SK-N-MC (cell line): ENCODE measurements at regions not wholly inside any gene's neighbourhood (a gene's known extent, or its start where the extent isn't known, plus 50 kb on each side); places are given as distances from the start of the nearest gene placed in this dataset.

Experiments used
- DNase-seq: peaks from one replicate; pipeline ENCODE4 v3.0.0-alpha.2; 2011; ENCODE audit warnings: low read depth, low spot score
- H3K27ac ChIP-seq: fragments of 200-600 bp; sonication (generic); 2 replicates; pipeline ENCODE4 v1.5.1; 2016; ENCODE audit warnings: mixed run types
- H3K36me3 ChIP-seq: fragments of 200-600 bp; sonication (generic); 2 replicates; pipeline ENCODE4 v1.6.1; 2017; ENCODE audit warnings: antibody characterized with exemption, low read length, mixed read lengths; ENCODE audit not compliant: insufficient read depth
- H3K4me3 ChIP-seq: fragments of 200-600 bp; sonication (generic); 2 replicates; pipeline ENCODE4 v1.5.1; 2016
- H3K9ac ChIP-seq: fragments of 200-600 bp; sonication (generic); 2 replicates; pipeline ENCODE4 v1.8.0; 2017; ENCODE audit warnings: mixed run types, mixed read lengths; ENCODE audit not compliant: insufficient read length
- H3K9me3 ChIP-seq: fragments of 200-600 bp; sonication (generic); 2 replicates; pipeline ENCODE4 v1.6.1; 2017; ENCODE audit warnings: low read depth, mild to moderate bottlenecking, antibody characterized with exemption, low read length, moderate library complexity, mixed read lengths
- EZH2 ChIP-seq: fragments of 200-600 bp; sonication (generic); IDR thresholded peaks from one replicate; pipeline ENCODE4 v1.6.1; 2017; ENCODE audit warnings: antibody characterized with exemption
- FOXP2 ChIP-seq: optimal IDR thresholded peaks from 2 replicates; pipeline ENCODE3; 2011; ENCODE audit warnings: mild to moderate bottlenecking, moderate library complexity; ENCODE audit not compliant: insufficient read depth; ENCODE audit errors: extremely low read length, control extremely low read depth
- POLR2AphosphoS5 ChIP-seq: IDR thresholded peaks from 2 replicates; pipeline ENCODE4 v1.6.1; 2012; ENCODE audit warnings: mild to moderate bottlenecking, low read depth, low read length, borderline replicate concordance

DNA sequence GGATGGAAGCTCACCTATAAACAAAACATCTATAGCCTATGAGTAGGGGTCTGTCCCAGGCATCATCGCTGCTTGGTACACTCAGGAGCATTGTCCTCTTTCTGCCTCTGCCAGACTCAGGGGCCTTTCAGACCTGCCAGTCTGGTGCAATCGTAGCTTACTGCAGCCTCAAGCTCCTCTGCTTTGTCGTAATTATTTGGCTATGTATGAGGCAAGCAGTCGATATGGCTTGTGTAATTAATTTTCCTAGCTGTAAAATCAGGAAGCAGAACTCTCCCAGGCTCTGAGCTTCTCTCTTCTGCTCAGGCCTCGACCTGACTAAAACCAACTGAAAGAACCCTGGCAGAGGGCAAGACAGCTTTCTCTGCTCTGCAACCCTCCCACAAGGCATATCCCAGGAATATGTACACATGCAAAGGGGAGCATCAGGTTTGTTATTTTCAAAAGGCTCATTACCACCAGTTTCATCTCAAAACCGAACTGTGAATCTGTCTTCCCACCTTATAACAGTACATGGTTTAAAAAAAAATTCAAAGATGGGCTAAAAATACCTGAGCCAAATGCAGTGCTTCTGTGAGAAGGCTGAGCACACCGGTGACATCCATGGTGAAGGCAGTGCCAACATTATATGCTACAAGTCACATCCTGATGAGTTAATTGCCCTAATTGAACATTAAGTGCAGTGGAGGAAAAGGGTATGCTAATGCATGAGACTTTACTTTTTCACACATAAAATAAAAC is 309.2 kb upstream of the EMCN start:
- Histone ChIP-seq H3K36me3 (no peaks in the 10 kb centered on the region), H3K27ac (no peak overlapping the region), H3K9me3 (no peaks in the 10 kb centered on the region), H3K9ac (no peak overlapping the region), H3K4me3 (no peak overlapping the region)
- no peak for DNase-seq
- TF ChIP-seq FOXP2: no peak
- TF ChIP-seq POLR2AphosphoS5: no peak
- no peak for TF ChIP-seq EZH2

DNA sequence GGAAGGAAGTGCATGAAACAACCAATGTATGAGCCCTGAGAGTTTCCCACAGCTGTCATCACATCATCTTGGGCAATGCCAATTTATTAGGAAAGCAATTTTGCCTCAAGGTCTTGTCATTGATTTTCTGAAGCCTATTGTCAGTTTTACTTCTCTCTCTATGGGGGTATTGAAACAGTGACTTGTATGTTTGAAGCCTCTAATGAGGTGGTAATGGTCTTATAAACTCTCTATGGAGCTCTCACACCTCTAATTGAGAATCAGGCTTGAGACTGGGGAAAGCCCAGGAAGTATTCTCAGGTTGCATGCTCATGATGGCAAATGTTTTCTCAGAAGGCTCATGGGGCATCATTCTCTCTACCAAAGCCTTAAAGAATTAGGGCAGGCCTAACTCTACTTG is 308.2 kb upstream of the EMCN start:
- Histone ChIP-seq H3K9ac (no peak overlapping the region), H3K9me3 (no peaks in the 10 kb centered on the region), H3K36me3 (no peaks in the 10 kb centered on the region), H3K27ac (no peak overlapping the region), H3K4me3 (no peak overlapping the region)
- DNase-seq: no peak
- TF ChIP-seq FOXP2 (no peak), POLR2AphosphoS5 (no peak), EZH2 (no peak)

DNA sequence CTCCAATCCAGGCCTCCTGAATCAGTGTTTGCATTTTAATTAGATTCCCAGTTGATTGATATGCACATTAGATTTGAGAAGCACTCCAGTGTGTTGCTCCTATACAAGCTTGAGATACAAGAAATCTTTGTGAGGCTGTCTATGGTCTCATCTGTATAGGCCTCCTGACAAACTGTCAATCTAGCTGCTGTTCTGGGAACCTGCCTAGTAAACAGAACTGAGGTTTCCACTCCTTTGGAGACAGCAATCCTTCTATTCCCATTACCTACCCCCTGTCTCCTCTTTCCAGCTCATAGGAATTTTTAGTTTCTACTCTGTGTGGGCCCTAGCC is 306.1 kb upstream of the EMCN start:
- Histone ChIP-seq H3K9me3 (no peaks in the 10 kb centered on the region), H3K36me3 (no peaks in the 10 kb centered on the region), H3K9ac (no peak overlapping the region), H3K4me3 (no peak overlapping the region), H3K27ac (no peak overlapping the region)
- DNase-seq: no peak
- TF ChIP-seq FOXP2 (no peak), EZH2 (no peak), POLR2AphosphoS5 (no peak)

DNA sequence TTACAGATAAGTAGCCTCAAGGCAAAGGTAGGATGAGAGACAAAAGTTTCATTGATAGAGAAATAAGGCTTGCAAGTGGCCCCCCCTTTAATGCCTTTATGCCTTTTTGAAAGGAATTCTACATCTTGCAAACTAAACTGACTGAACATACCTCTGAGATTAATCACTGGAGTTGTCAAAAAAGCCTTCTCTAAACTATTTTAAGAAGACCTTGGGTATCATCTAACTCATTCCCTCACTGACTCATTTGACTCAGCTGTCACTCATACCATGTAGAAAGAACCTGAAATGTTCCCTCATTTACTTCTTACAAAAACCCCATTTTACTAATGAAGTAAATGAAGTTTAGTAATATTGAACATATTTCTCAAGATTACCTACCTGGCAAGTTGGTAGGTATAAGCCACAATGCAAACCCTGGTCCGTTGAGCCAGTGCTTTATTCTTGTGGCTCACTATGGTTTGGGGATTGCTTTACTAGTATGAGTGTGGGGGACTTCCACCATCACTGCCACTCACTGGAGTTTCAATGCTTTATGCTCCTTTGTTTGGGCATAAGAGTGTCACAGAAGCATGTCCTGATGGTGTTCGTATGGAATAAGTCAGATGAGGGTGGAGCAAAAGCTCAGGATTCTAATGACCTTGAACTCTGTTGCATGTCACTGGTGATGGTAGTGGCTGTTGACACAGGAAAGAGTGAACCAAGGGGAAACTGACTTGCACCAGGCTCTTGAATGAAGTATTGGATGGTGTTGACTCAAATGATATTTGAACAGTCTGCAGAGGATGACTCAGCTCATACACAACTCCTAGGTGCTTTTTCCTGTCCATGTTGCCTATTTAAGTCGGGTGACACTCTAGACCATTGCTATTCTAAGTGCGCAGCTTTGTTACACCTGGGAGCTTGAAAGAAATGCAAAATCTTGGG is 305.5 kb upstream of the EMCN start:
- TF ChIP-seq FOXP2: no peak
- TF ChIP-seq POLR2AphosphoS5: no peak
- TF ChIP-seq EZH2: no peak
- Histone ChIP-seq H3K4me3 (no peak overlapping the region), H3K9me3 (no peaks in the 10 kb centered on the region), H3K36me3 (no peaks in the 10 kb centered on the region), H3K9ac (no peak overlapping the region), H3K27ac (no peak overlapping the region)
- no peak for DNase-seq

DNA sequence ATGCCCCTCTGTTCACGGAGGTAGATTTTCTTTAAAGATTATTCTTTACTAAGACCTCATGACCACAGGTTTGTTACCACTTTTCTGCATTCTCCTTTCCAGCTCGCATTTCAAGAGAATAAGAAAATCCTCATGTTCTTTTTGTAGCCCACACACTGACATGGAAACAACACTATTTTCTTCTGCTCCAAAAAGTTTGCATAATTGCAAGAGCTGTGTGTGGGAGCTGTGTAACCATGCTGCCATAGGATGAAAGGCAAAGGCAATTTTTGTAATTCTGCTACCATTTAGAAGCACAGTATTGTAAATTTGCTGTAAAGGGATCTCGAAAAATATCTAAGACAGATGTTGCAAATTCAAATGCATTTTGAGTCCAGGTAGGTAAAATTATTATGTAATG is 302.4 kb upstream of the EMCN start:
- no peak for TF ChIP-seq EZH2
- TF ChIP-seq FOXP2: no peak
- TF ChIP-seq POLR2AphosphoS5: no peak
- Histone ChIP-seq H3K4me3 (no peak overlapping the region), H3K9ac (no peak overlapping the region), H3K27ac (no peak overlapping the region), H3K9me3 (no peaks in the 10 kb centered on the region), H3K36me3 (no peaks in the 10 kb centered on the region)
- no peak for DNase-seq

DNA sequence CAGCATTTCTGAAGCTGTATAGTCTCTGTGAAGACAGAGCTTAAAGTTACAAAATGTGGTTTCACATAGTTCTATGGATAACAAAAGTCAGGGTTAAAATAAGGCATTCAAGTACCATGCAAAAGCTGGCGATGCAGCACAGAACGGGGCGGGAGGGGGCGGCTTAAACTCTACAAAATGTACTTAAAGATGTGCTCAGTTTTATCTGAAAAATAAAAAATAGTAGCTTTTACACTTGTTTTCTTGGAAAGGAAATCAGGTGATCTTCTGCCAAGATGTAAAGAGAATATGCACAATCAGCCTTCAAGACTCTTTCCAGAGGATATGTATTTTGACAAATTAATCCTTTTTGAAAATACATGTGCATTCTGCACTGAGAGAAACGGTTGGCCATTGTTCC is 301.7 kb upstream of the EMCN start:
- no peaks in the 10 kb centered on the region for H3K9me3 ChIP-seq
- TF ChIP-seq POLR2AphosphoS5 (no peak), EZH2 (no peak), FOXP2 (no peak)
- H3K36me3 ChIP-seq: no peaks in the 10 kb centered on the region
- H3K27ac ChIP-seq: no peak overlapping the region
- no peak overlapping the region for H3K9ac ChIP-seq
- no peak overlapping the region for H3K4me3 ChIP-seq
- no peak for DNase-seq

DNA sequence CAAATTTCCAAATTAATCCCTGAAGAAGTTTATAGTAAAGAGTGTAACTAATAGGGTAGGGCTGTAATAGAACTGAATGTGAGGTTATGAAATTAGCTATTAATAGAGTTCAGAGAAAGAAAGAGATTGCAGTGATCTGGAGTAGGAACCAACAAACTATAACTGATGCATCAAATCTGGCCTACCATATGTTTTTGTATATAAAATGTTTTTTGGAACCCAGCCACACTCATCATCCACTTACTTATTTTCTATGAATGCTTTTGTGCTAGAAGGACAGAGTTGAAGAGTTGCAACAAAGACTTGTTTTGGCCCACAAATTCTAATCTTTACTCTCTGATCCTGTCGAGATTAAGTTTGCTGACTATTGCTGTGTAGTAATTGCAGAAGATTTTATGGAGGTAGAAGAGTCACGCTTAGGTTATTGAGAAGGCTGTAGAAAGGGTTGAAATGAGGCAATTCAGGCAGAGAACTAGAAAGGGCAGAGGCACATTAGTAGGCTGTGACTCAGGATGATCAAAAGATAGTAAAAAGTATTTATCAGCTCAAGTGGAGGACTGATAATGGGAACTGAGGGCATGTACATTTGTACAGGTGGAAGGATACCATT is 298.7 kb upstream of the EMCN start:
- H3K36me3 ChIP-seq: no peaks in the 10 kb centered on the region
- H3K4me3 ChIP-seq: no peak overlapping the region
- H3K9ac ChIP-seq: no peak overlapping the region

DNA sequence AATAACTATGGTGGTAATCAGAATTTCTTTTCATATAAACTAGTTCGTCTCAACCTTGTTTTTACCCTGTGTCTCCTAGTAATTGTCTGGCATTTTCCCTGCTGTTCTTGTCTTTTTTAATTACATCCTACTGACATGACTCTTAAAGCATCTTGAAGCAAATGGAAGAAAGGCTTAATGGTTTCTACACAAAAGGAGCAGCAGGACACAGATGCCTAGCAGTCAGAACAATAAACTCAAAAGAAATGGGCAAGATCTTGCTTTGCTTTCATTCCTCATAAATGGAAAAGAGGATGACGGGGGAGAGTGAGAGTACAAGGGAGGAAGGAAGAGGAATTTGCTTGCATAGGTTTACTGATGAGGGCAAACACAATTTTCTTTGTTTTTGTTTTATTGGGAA is 293.2 kb upstream of the EMCN start:
- TF ChIP-seq EZH2 (no peak), FOXP2 (no peak), POLR2AphosphoS5 (no peak)
- DNase-seq: no peak
- H3K4me3 ChIP-seq: no peak overlapping the region
- H3K9me3 ChIP-seq: no peaks in the 10 kb centered on the region
- H3K36me3 ChIP-seq: no peaks in the 10 kb centered on the region
- no peak overlapping the region for H3K27ac ChIP-seq
- no peak overlapping the region for H3K9ac ChIP-seq

More for the DNA sequence above, 298.7 kb upstream of the EMCN start:
- no peaks in the 10 kb centered on the region for H3K9me3 ChIP-seq
- no peak for TF ChIP-seq POLR2AphosphoS5
- DNase-seq: no peak
- H3K27ac ChIP-seq: no peak overlapping the region
